GM12874 (cell line): ENCODE measurements at regions not wholly inside any gene's neighbourhood (a gene's known extent, or its start where the extent isn't known, plus 50 kb on each side); places are given as distances from the start of the nearest gene placed in this dataset.

Source experiments
- TF ChIP-seq, protein P1 (sequence below): IDR thresholded peaks from 2 replicates; pipeline ENCODE4 v1.5.1; 2011; ENCODE audit warnings: low read depth, mild to moderate bottlenecking, control low read depth, low read length, moderate library complexity; ENCODE audit not compliant: insufficient read depth

DNA sequence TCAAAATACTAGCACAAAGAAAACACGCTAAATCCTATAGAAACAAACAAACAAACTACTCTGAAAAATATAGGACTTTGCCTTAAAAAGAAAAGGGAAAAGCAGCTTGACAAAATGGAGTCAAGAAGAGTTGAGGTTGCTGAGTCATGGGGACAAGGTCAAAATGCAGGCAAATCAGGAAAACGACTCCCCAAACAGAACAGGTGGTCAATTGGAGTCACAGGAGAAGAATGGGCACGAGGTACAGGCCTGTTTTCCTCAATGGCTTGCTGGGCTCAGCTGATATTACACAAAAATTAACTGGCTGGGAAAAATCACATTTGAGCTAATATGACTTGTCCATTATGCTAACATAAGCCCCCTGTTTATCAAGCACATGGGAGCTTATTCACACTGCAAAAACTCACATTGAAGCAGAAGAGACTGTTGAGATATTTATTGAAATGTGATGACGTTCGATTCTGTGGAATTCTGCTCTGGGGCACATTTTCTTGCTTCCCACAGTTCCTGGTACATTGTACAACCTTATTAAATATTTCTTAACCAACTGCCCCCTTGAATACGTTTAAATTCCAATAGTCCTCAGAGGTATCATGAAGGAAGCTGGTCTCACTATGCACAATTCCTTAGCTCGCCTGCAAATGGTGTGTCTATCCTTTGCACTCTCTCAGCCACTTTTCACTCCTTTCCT lies 1622.1 kb downstream of the STIM2 start:
- TF ChIP-seq, protein P1, sequence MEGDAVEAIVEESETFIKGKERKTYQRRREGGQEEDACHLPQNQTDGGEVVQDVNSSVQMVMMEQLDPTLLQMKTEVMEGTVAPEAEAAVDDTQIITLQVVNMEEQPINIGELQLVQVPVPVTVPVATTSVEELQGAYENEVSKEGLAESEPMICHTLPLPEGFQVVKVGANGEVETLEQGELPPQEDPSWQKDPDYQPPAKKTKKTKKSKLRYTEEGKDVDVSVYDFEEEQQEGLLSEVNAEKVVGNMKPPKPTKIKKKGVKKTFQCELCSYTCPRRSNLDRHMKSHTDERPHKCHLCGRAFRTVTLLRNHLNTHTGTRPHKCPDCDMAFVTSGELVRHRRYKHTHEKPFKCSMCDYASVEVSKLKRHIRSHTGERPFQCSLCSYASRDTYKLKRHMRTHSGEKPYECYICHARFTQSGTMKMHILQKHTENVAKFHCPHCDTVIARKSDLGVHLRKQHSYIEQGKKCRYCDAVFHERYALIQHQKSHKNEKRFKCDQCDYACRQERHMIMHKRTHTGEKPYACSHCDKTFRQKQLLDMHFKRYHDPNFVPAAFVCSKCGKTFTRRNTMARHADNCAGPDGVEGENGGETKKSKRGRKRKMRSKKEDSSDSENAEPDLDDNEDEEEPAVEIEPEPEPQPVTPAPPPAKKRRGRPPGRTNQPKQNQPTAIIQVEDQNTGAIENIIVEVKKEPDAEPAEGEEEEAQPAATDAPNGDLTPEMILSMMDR: no peak

DNA sequence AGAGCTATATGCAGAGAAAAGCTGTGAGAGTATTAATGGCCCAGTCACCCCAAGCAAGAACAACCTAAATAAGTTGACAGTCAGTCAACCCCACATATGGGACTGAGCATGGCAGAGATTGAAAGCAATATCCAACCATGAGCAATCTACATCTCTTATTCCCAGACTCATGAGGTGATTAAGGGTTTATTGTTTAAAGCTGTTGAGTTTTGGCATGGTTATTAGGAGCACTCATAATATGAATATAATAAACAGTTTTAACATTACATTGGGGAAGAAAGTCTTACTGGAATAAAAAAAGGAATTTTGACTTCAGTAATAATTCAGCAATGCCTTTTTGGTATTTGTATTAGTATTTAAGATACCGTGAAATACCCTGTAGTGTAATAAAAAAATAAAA lies 1627.4 kb downstream of the STIM2 start:
- TF ChIP-seq, protein P1: no peak

DNA sequence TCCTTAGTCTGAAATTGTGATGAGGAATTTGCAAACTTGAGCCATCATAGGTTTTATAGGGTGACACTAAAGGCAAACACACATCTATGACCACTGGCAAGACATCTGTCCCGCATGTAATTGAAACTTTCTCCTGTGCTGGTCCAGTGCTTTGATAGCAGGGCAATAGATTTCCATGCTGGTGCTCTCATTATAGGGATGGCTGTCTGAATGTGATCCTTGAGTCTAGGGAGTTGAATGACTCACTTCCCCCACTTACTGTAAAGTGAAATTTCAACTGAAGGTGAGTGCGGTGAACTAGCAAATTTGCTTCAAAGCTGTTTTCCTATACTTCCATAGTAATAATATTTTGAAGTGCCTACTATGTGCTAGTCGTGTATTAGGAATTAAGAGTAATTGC lies 1630.0 kb downstream of the STIM2 start:
- TF ChIP-seq, protein P1: no peak

DNA sequence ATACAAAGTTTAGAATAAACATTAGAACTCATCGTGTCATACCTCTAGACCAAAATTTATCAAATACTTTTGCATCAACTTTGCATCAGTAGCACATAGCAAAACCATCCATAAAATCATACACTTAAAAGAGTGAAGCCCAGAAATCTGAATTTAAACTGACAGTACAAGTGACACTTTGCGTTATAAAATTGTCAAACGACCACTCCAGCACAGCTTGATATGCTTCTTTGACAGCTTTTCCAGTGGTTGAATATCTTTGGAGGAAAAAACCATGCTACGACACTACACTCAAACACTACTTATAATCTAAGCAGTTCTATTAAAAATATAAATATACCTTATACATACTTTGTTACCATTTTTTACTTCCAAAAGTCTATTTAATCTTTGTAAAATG lies 1644.4 kb downstream of the STIM2 start:
- TF ChIP-seq, protein P1: no peak

DNA sequence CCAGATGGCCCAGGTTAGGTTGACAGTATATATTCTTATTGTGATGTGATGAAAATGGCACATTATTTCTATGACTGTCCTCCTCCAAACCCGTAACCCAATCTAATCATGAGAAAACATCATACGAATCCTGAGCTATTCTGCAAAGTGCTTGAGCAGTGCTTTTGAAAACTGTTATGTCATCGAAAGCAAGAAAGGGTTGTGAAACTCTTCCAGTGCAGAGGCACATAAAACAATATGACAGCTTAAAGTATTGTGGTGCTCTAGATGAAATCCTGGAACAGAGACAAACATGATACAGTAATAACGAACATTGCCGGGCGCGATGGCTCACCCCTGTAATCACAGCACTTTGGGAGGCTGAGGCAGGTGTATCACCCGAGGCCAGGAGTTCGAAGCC lies 1648.0 kb downstream of the STIM2 start:
- TF ChIP-seq, protein P1: no peak

DNA sequence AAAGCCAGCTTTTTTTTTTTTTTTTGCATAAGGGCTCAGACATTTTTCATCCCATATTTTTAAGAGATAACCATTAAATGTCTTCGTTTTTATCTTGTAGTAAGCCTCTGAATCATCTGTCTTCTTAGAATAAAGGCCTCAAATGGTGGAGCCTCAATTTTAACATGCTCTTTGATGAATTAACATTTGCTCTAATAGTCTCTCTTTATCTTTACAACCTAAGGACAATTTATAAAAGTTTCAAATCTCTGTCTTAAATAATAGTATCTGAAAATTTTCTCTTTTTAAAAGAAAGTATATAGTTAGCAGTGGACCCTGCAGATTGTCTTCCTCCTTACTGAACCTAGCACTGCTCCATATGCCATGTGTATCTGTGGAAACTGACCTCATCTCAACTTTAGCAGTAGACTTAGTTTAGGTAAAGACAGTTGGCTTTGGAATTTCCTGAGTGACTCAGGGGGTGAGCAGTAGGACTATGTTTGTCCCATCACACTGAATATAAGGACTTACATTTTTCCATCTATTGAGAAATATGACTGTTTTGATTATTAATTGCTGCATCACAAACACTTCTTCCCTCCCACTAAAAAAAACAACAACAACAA lies 1658.0 kb downstream of the STIM2 start:
- TF ChIP-seq, protein P1: no peak

DNA sequence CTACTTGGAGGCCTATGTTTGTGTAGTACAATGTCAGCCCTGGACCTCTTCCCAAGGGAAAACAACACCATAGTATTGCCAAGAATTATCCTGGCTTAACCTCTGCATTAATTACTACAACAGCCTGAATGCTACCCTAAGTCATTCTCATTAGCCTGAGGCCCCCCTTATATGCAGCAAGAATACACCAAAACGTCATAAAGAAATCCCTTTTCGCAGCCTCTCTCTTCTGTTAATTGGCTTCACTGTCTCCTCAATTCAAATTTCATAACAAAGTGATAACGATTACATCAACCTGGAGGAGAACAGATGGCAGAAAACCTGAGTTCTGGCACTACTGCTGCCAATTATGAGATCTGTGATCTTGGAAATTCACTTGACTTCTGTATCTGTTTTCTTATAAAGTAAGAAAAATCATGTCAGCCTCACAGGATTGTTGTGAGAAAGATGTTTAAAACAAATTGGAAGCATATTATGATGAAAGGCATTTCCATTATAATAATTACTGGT lies 1663.1 kb downstream of the STIM2 start:
- TF ChIP-seq, protein P1: no peak
